Activated T-cell treated with anti-CD3 and anti-CD28 coated beads, Interleukin-2, amount 50 U/mL, for 24 hours (primary cell): ENCODE measurements at regions not wholly inside any gene's neighbourhood (a gene's known extent, or its start where the extent isn't known, plus 50 kb on each side); places are given as distances from the start of the nearest gene placed in this dataset.

Experiments
- DNase-seq: peaks from one replicate; pipeline ENCODE4 v3.0.0-alpha.2; 2020
- H3K27ac Mint-ChIP-seq: 2 replicates; pipeline ENCODE4 v1.8.0; 2020; ENCODE audit warnings: mild to moderate bottlenecking, mixed read lengths
- H3K27me3 Mint-ChIP-seq: 2 replicates; pipeline ENCODE4 v1.8.0; 2020; ENCODE audit warnings: mixed read lengths
- H3K36me3 Mint-ChIP-seq: 2 replicates; pipeline ENCODE4 v1.8.0; 2020; ENCODE audit warnings: low read depth, mixed read lengths
- H3K4me1 Mint-ChIP-seq: 2 replicates; pipeline ENCODE4 v1.8.0; 2020; ENCODE audit warnings: low read depth, mixed read lengths
- H3K4me3 Mint-ChIP-seq: 2 replicates; pipeline ENCODE4 v1.8.0; 2020; ENCODE audit warnings: mild to moderate bottlenecking, moderate library complexity, mixed read lengths
- H3K9me3 Mint-ChIP-seq: 2 replicates; pipeline ENCODE4 v1.8.0; 2020; ENCODE audit warnings: mixed read lengths

- Mint-ChIP-seq H3K27me3 (peaks cover under 1% of the 10 kb centered on the region), H3K4me3 (no peak overlapping the region), H3K4me1 (no peaks in the 10 kb centered on the region), H3K9me3 (no peaks in the 10 kb centered on the region), H3K27ac (no peak overlapping the region), H3K36me3 (no peaks in the 10 kb centered on the region)
- no peak for DNase-seq
Measured at GRCh38 chr5:174376056-174376455, 330.6 kb downstream of the NSG2 start.

GRCh38 chr5:174376726-174377373 is 331.3 kb downstream of the NSG2 start:
- Mint-ChIP-seq H3K4me1 (no peaks in the 10 kb centered on the region), H3K36me3 (no peaks in the 10 kb centered on the region), H3K4me3 (no peak overlapping the region), H3K27me3 (no peaks in the 10 kb centered on the region), H3K27ac (no peak overlapping the region), H3K9me3 (no peaks in the 10 kb centered on the region)
- no peak for DNase-seq

- H3K9me3 Mint-ChIP-seq = no peaks in the 10 kb centered on the region
- H3K4me3 Mint-ChIP-seq = no peak overlapping the region
- H3K36me3 Mint-ChIP-seq = no peaks in the 10 kb centered on the region
- no peak for DNase-seq
- H3K27ac Mint-ChIP-seq = no peak overlapping the region
- no peaks in the 10 kb centered on the region for H3K27me3 Mint-ChIP-seq
- no peaks in the 10 kb centered on the region for H3K4me1 Mint-ChIP-seq
Measured at GRCh38 chr5:174378121-174378874, 332.8 kb downstream of the NSG2 start.

- no peak for DNase-seq
- Mint-ChIP-seq H3K36me3 (no peaks in the 10 kb centered on the region), H3K4me3 (no peak overlapping the region), H3K4me1 (no peaks in the 10 kb centered on the region), H3K27me3 (peaks cover 11% of the 10 kb centered on the region), H3K9me3 (no peaks in the 10 kb centered on the region), H3K27ac (no peak overlapping the region)
Measured at GRCh38 chr5:174380311-174380710, 334.8 kb downstream of the NSG2 start.

GRCh38 chr5:174381241-174381640 is 335.7 kb downstream of the NSG2 start:
- DNase-seq = no peak
- no peaks in the 10 kb centered on the region for H3K9me3 Mint-ChIP-seq

GRCh38 chr5:174383210-174384167 is 338.0 kb downstream of the NSG2 start:
- no peaks in the 10 kb centered on the region for H3K36me3 Mint-ChIP-seq

More at GRCh38 chr5:174381241-174381640, 335.7 kb downstream of the NSG2 start:
- Mint-ChIP-seq H3K36me3 (no peaks in the 10 kb centered on the region), H3K27ac (no peak overlapping the region), H3K4me1 (no peaks in the 10 kb centered on the region), H3K27me3 (peaks cover 18% of the 10 kb centered on the region), H3K4me3 (no peak overlapping the region)

GRCh38 chr5:174384509-174384947 is 339.0 kb downstream of the NSG2 start:
- no peak for DNase-seq
- no peak overlapping the region for H3K4me3 Mint-ChIP-seq
- H3K9me3 Mint-ChIP-seq = no peaks in the 10 kb centered on the region
- H3K27me3 Mint-ChIP-seq = peaks cover 30% of the 10 kb centered on the region
- H3K27ac Mint-ChIP-seq = no peak overlapping the region
- H3K4me1 Mint-ChIP-seq = no peaks in the 10 kb centered on the region
- no peaks in the 10 kb centered on the region for H3K36me3 Mint-ChIP-seq

More at GRCh38 chr5:174383210-174384167, 338.0 kb downstream of the NSG2 start:
- H3K4me1 Mint-ChIP-seq = no peaks in the 10 kb centered on the region
- DNase-seq = no peak
- H3K27ac Mint-ChIP-seq = no peak overlapping the region
- H3K27me3 Mint-ChIP-seq = peaks cover 30% of the 10 kb centered on the region
- no peak overlapping the region for H3K4me3 Mint-ChIP-seq
- no peaks in the 10 kb centered on the region for H3K9me3 Mint-ChIP-seq

GRCh38 chr5:174386306-174386705 is 338.1 kb upstream of the MSX2 start:
- Mint-ChIP-seq H3K36me3 (no peaks in the 10 kb centered on the region), H3K9me3 (no peaks in the 10 kb centered on the region), H3K27ac (no peak overlapping the region), H3K4me3 (no peak overlapping the region), H3K4me1 (no peaks in the 10 kb centered on the region), H3K27me3 (peaks cover 30% of the 10 kb centered on the region)
- DNase-seq = no peak

- H3K4me3 Mint-ChIP-seq = no peak overlapping the region
- H3K27me3 Mint-ChIP-seq = peaks cover 30% of the 10 kb centered on the region
- H3K4me1 Mint-ChIP-seq = no peaks in the 10 kb centered on the region
- H3K9me3 Mint-ChIP-seq = no peaks in the 10 kb centered on the region
- no peak for DNase-seq
- no peaks in the 10 kb centered on the region for H3K36me3 Mint-ChIP-seq
- no peak overlapping the region for H3K27ac Mint-ChIP-seq
Measured at GRCh38 chr5:174386846-174387245, 337.5 kb upstream of the MSX2 start.

- H3K9me3 Mint-ChIP-seq = no peaks in the 10 kb centered on the region
- peaks cover 32% of the 10 kb centered on the region for H3K27me3 Mint-ChIP-seq
- no peaks in the 10 kb centered on the region for H3K4me1 Mint-ChIP-seq
- H3K36me3 Mint-ChIP-seq = no peaks in the 10 kb centered on the region
- DNase-seq = no peak
- H3K27ac Mint-ChIP-seq = no peak overlapping the region
- H3K4me3 Mint-ChIP-seq = no peak overlapping the region
Measured at GRCh38 chr5:174387448-174387847, 336.9 kb upstream of the MSX2 start.

- no peak overlapping the region for H3K4me3 Mint-ChIP-seq
- H3K9me3 Mint-ChIP-seq = no peaks in the 10 kb centered on the region
- H3K27ac Mint-ChIP-seq = no peak overlapping the region
- DNase-seq = no peak
- no peaks in the 10 kb centered on the region for H3K4me1 Mint-ChIP-seq
- H3K27me3 Mint-ChIP-seq = peaks cover 12% of the 10 kb centered on the region
- H3K36me3 Mint-ChIP-seq = no peaks in the 10 kb centered on the region
Measured at GRCh38 chr5:174392892-174393291, 331.5 kb upstream of the MSX2 start.

GRCh38 chr5:174396541-174396940 is 327.8 kb upstream of the MSX2 start:
- Mint-ChIP-seq H3K9me3 (no peaks in the 10 kb centered on the region), H3K4me3 (no peak overlapping the region), H3K27me3 (peaks cover 12% of the 10 kb centered on the region)

GRCh38 chr5:174397206-174397605 is 327.2 kb upstream of the MSX2 start:
- Mint-ChIP-seq H3K4me1 (no peaks in the 10 kb centered on the region), H3K36me3 (no peaks in the 10 kb centered on the region), H3K9me3 (no peaks in the 10 kb centered on the region), H3K27me3 (peaks cover 12% of the 10 kb centered on the region), H3K27ac (no peak overlapping the region), H3K4me3 (no peak overlapping the region)
- DNase-seq = no peak

More at GRCh38 chr5:174396541-174396940, 327.8 kb upstream of the MSX2 start:
- no peak for DNase-seq
- no peak overlapping the region for H3K27ac Mint-ChIP-seq
- no peaks in the 10 kb centered on the region for H3K36me3 Mint-ChIP-seq
- no peaks in the 10 kb centered on the region for H3K4me1 Mint-ChIP-seq

GRCh38 chr5:174398171-174398570 is 326.2 kb upstream of the MSX2 start:
- H3K27me3 Mint-ChIP-seq = peaks cover 9% of the 10 kb centered on the region
- no peaks in the 10 kb centered on the region for H3K9me3 Mint-ChIP-seq
- no peak overlapping the region for H3K4me3 Mint-ChIP-seq

More at GRCh38 chr5:174398171-174398570, 326.2 kb upstream of the MSX2 start:
- DNase-seq = no peak
- H3K4me1 Mint-ChIP-seq = no peaks in the 10 kb centered on the region
- H3K36me3 Mint-ChIP-seq = no peaks in the 10 kb centered on the region
- H3K27ac Mint-ChIP-seq = no peak overlapping the region
